Adrenal gland (tissue), 9 donors: ENCODE measurements at regions not wholly inside any gene's neighbourhood (a gene's known extent, or its start where the extent isn't known, plus 50 kb on each side); places are given as distances from the start of the nearest gene placed in this dataset.

ENCODE experiments used
- DNase-seq, 7 donors: peaks; one replicate each; pipeline ENCODE4 v3.0.0-alpha.2; 2019 to 2020
- H3K27ac ChIP-seq, 5 donors: fragments of 200-600 bp; sonication (generic) in 4 of 5; 1 replicate in 3 of 5; 2 replicates in 2 of 5; pipeline versions ENCODE4 v1.5.1 to v1.8.0; 2016 to 2020; ENCODE audit warnings: mild to moderate bottlenecking in 1 of 5
- H3K27me3 ChIP-seq: fragments of 200-600 bp; 2 replicates; pipeline ENCODE4 v1.8.0; 2021
- H3K36me3 ChIP-seq, 2 donors: fragments of 200-600 bp; replicated peaks in 1 of 2; 1 replicate in 1 of 2; 2 replicates in 1 of 2; pipeline versions ENCODE4 v1.5.1 to v1.8.0; 2018 to 2022
- H3K4me1 ChIP-seq, 2 donors: fragments of 200-600 bp; replicated peaks in 1 of 2; 1 replicate in 1 of 2; 2 replicates in 1 of 2; pipeline versions ENCODE4 v1.5.1 to v1.8.0; 2018 to 2021
- H3K4me3 ChIP-seq, 4 donors: fragments of 200-600 bp; sonication (generic) in 3 of 4; one replicate each; pipeline ENCODE4 v1.5.1; 2016 to 2018
- H3K9me3 ChIP-seq, 3 donors: fragments of 200-600 bp; sonication (generic) in 1 of 3; replicated peaks in 1 of 3; 1 replicate in 2 of 3; 2 replicates in 1 of 3; pipeline versions ENCODE4 v1.5.1 to v1.8.0; 2016 to 2021
- POLR2A ChIP-seq, 2 donors: fragments of 450-650 bp; IDR thresholded peaks; one replicate each; pipeline ENCODE4 v1.6.1; 2017; ENCODE audit warnings: antibody characterized with exemption in 2 of 2, mild to moderate bottlenecking in 2 of 2, moderate library complexity in 1 of 2
- WGBS, 4 donors: extraction: QIAGEN DNeasy Blood & Tissue Kit in 2 of 4; methylation state at CpG; one replicate each; pipeline versions ENCODE4 v1.1.5 to v1.1.7; 2013 to 2017; 5-methylcytosine and 5-hydroxymethylcytosine counted together
- intact Hi-C, 2 donors: fragments of 100-400 bp; cut with DNase I; formaldehyde crosslinking; loops; one replicate each; pipeline versions ENCODE4 v1.14.1 to v1.15.0; 2022 to 2023
- TF ChIP-seq, protein P1 (sequence below), 6 experiments: fragments of 450-650 bp in 4 of 6; fragments of 200-600 bp in 2 of 6; sonication (generic) in 1 of 6; IDR thresholded peaks; 1 replicate in 5 of 6; 2 replicates in 1 of 6; pipeline versions ENCODE4 v1.5.1 to v1.8.0; 2016 to 2021; ENCODE audit warnings: antibody characterized with exemption in 6 of 6, mild to moderate bottlenecking in 2 of 6, moderate library complexity in 1 of 6
- donor health status: healthy with polysubstance abuse.
- donor health status: Bipolar disorder and iron deficiency.
- donor health status: DM: yes; HTN: yes; CAD: no.
- donor health status: DM: no; HTN: no; CAD: no.
- donor health status: DM: no; HTN: no; CAD: no.

DNA sequence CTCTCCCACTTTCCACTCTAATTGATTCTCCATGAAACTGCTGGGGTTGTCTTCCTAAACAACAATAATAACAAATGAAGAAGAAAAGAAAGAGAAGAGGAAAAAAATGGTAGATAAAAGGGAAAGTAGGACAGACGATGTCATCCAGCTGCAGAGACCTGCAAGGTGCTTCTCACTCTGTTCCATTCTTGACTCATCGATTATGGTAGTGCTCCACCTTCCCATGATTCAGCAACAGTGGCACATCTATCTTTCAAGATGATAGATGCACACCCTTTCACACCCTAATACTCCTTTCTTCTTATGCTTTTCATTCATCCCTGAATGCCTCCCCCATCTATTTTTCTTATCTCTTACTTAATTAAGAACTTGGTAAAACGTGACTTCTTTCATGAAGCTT lies 610.2 kb downstream of the NR4A2 start:
- intact Hi-C loops, result no loop called here

DNA sequence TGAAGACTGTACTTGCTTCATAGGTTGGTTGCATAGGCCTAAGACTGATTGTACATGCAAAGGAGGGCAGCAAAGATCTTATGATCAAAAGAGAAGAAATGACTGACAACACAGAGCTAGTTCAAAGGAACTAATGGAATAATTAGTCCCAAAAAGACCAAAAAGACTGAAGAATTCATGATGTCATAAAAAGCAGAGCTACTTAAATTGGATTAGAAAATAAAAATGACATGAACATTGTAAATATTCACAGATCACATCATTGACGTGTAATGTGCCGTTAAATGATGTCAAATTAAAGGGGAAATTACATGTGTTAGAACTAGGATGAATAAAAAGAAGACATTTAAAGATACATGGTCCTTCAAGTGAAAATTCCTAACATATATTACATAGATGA lies 616.8 kb downstream of the NR4A2 start:
- Histone ChIP-seq H3K4me1 (no peaks in the 10 kb centered on the region), H3K36me3 (no peaks in the 10 kb centered on the region), H3K27me3 (no peaks in the 10 kb centered on the region), H3K4me3 (no peak overlapping the region), H3K27ac (no peak overlapping the region), H3K9me3 (no peaks in the 10 kb centered on the region)
- 78 to 82% (median 81%) methylated on average over 2 of the region's 2 CpGs for WGBS, 4 donors
- TF ChIP-seq, protein P1, sequence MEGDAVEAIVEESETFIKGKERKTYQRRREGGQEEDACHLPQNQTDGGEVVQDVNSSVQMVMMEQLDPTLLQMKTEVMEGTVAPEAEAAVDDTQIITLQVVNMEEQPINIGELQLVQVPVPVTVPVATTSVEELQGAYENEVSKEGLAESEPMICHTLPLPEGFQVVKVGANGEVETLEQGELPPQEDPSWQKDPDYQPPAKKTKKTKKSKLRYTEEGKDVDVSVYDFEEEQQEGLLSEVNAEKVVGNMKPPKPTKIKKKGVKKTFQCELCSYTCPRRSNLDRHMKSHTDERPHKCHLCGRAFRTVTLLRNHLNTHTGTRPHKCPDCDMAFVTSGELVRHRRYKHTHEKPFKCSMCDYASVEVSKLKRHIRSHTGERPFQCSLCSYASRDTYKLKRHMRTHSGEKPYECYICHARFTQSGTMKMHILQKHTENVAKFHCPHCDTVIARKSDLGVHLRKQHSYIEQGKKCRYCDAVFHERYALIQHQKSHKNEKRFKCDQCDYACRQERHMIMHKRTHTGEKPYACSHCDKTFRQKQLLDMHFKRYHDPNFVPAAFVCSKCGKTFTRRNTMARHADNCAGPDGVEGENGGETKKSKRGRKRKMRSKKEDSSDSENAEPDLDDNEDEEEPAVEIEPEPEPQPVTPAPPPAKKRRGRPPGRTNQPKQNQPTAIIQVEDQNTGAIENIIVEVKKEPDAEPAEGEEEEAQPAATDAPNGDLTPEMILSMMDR (IDR thresholded peaks at IDR 0.05), result no peak
- TF ChIP-seq POLR2A (IDR thresholded peaks at IDR 0.05), result no peak
- DNase-seq, result no peak
- intact Hi-C loops, result no loop called here

More for the DNA sequence above, 610.2 kb downstream of the NR4A2 start:
- Histone ChIP-seq H3K27ac (no peak overlapping the region), H3K4me1 (no peaks in the 10 kb centered on the region), H3K36me3 (no peaks in the 10 kb centered on the region), H3K27me3 (peaks cover 9% of the 10 kb centered on the region), H3K9me3 (no peaks in the 10 kb centered on the region), H3K4me3 (no peak overlapping the region)
- WGBS, 4 donors, result 51 to 72% (median 57%) methylated on average over 3 of the region's 3 CpGs
- no peak for DNase-seq
- TF ChIP-seq POLR2A (IDR thresholded peaks at IDR 0.05), result no peak
- TF ChIP-seq, protein P1 (IDR thresholded peaks at IDR 0.05), result no peak

DNA sequence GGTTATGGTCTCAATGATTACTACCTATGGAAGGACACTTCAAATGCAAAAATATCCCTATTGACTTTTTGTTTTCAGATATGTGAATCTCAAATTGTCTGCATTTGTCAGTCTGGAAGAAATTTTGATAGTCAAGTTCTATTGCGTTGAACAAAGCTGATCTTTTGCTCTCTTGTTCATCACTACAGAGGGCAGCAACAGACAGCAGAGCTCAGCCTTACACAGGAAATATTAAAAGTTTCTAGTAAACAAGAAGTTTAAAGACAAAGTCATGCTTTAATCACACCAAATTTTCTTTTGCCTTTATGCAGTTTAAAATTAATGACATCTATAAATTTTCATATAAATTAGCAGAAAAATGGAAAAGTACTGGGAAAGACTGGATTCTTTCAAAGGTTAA lies 617.5 kb downstream of the NR4A2 start:
- DNase-seq, result no peak
- Histone ChIP-seq H3K27me3 (no peaks in the 10 kb centered on the region), H3K27ac (no peak overlapping the region), H3K4me1 (no peaks in the 10 kb centered on the region), H3K9me3 (no peaks in the 10 kb centered on the region), H3K36me3 (no peaks in the 10 kb centered on the region), H3K4me3 (no peak overlapping the region)
- intact Hi-C loops, result no loop called here
- 42 to 56% (median 54%) methylated on average over 1 of the region's 1 CpG for WGBS, 4 donors
- TF ChIP-seq POLR2A (IDR thresholded peaks at IDR 0.05), result no peak
- TF ChIP-seq, protein P1 (IDR thresholded peaks at IDR 0.05), result no peak

DNA sequence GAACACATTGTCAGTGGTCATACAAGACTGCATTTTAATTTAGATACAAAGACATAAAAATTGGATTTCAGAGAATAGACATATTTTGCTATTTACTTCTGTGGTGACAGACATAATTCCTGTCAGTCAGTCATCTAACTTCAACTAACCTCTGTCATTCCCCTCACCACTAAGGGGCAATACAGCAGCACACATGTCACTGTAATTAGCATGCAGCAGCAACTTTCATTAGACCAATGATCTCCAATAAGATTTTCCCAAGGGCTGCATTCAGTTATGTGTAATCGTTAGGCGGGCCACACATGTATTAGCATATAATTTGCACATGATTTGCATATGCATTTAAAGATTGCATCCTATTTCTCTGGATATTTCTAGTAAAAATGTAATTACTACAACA lies 624.5 kb downstream of the NR4A2 start:
- no peak for DNase-seq
- Histone ChIP-seq H3K27me3 (no peaks in the 10 kb centered on the region), H3K4me3 (no peak overlapping the region), H3K4me1 (no peaks in the 10 kb centered on the region), H3K36me3 (no peaks in the 10 kb centered on the region), H3K9me3 (no peaks in the 10 kb centered on the region), H3K27ac (no peak overlapping the region)
- intact Hi-C loops, result no loop called here
- WGBS, 4 donors, result 74 to 80% (median 78%) methylated on average over 2 of the region's 2 CpGs
- TF ChIP-seq POLR2A (IDR thresholded peaks at IDR 0.05), result no peak
- TF ChIP-seq, protein P1 (IDR thresholded peaks at IDR 0.05), result no peak
